RPMI8226 (cell line): ENCODE measurements at regions not wholly inside any gene's neighbourhood (a gene's known extent, or its start where the extent isn't known, plus 50 kb on each side); places are given as distances from the start of the nearest gene placed in this dataset.

ENCODE experiments used
- DNase-seq: peaks from one replicate; pipeline ENCODE4 v3.0.0-alpha.2; 2015

DNA sequence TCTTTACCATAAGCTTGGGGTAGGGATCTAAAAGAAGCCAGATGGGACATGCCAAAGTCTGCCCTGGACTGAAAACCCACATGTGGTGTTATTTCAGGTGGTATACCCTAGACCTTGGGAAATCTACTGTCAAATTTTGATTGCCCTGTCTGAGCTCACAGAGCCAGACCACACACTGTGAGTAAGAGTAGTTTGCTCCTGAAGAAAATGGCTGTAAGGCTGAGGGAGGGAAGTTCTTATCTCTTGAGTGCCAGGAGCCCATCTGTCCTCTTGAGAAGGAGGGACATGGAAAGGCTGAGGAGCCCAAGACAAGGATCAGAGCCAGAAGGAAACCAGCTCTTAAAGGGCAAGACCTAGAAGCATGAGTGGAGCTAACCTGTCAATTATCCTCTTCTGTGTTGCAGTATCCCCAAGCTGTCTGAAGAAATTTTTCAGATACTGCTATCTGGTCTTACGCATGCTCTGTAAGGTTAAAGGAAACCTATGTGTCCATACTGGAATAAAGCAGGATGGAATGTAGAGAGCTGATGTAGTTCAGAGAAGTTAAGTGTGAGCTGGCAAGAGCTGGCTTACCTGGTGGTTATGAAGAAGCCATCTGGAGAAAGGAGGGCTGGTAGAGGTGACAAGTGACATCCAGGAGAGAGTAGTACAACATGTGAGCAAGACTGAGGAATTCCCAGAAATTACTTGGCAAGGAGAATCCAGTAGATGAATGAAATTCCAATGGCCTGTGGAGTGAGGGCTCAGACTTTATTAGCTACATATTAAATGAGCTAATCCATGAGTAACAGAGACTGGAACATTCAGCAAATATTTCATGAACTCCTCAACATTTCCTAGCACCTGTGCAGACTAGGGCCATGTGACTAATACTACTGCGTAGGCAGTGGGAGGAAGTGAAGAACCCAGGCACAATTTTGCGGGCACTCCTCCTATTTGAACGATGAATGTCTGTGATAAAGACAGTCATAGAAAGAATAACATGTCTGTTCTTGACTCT is 389.1 kb upstream of the KIF2A start:
- peak; percentile 6 for DNase-seq

DNA sequence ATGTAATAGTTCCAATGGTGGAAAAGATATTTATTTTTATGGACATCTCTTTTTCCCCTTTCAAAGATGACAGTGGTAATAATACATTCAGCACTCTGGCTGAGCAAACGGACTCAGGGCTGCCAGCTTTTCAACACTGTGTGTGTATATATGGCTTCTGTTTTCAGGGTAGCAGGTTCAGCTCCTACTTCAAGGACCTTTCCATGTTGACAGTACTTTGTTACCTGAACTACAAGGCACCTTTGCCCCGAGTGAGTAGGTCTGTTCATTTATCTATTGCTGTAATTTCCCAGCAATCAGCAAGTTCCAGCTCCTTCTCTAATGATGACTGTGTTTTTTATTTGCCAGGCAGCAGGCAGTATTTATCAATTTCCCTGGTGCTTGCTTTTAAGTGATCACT is 387.4 kb upstream of the KIF2A start:
- DNase-seq, result no peak

GRCh38 chr5:61919920-61920319 is 386.1 kb upstream of the KIF2A start:
- no peak for DNase-seq

GRCh38 chr5:61924251-61924650 is 381.8 kb upstream of the KIF2A start:
- no peak for DNase-seq

GRCh38 chr5:61926911-61927310 is 379.1 kb upstream of the KIF2A start:
- DNase-seq, result no peak

- no peak for DNase-seq
Measured at GRCh38 chr5:61931236-61931635, 374.8 kb upstream of the KIF2A start.

DNA sequence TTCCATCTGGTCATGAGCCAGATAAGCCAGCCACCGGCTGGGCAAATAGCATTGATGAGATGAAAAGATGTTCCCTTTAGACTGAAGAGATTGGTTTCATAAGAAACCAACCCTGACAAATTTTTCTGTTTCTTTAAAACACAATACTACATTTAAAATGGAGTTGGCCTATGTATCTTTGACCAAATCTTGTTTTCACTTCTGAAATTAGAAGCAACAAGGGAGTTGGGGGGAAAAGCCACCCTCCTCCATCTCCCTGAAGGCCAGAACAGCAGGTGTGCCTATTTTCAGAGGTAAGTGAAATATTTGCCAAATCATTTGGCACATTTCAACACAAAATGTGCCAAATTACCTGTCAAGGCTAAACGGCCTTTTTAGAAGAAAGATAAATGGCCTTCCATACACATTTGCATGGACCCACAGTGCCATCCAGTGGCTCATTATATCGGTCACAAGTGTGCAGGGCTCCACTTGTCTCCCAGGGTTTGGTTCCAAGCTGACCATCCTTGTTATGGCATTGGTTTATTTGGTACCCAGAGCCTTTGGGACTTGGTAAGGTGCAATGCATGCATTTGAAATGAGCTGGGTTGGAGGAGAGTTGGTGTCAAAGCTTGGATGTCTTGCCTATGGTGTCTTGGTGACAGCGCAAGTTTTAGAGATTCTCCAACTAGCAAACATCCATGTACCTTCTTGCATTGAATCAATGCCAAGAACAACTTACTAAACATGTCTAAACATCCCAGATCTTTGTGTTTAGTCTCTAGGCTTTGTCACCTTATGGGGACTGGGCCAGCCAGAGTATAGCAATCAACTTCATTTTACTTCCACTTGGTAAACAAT is 372.0 kb upstream of the KIF2A start:
- peak; percentile 47 for DNase-seq

- no peak for DNase-seq
Measured at GRCh38 chr5:61941637-61942036, 364.4 kb upstream of the KIF2A start.

GRCh38 chr5:61942462-61943049 is 363.4 kb upstream of the KIF2A start:
- no peak for DNase-seq

- DNase-seq, result no peak
Measured at GRCh38 chr5:61943713-61944112, 362.3 kb upstream of the KIF2A start.

- no peak for DNase-seq
Measured at GRCh38 chr5:61948151-61948550, 357.9 kb upstream of the KIF2A start.

GRCh38 chr5:61949054-61949678 is 356.8 kb upstream of the KIF2A start:
- DNase-seq, result no peak

- DNase-seq, result no peak
Measured at GRCh38 chr5:61949679-61950435, 356.1 kb upstream of the KIF2A start.

DNA sequence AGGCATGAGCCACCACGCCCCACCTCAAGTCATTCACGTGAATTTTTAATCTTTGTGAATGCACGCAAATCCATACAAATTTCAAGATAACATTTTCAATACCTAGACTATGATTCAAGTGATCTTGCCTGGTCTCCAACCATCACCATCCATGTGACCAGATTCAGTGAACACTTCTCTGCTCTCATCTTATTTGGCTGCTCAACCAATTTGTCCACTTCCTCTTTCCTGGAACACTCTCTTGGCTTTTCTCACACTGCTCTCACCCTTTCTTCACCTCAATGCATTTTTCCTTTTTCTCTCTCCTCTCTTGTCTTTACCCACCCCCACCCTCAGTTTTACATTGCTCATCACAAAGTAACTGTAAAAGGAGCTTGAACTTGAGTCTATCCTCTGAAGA is 354.7 kb upstream of the KIF2A start:
- no peak for DNase-seq

GRCh38 chr5:61953913-61954312 is 352.1 kb upstream of the KIF2A start:
- DNase-seq, result no peak

- no peak for DNase-seq
Measured at GRCh38 chr5:61964201-61964600, 341.8 kb upstream of the KIF2A start.

GRCh38 chr5:61965069-61965468 is 340.9 kb upstream of the KIF2A start:
- no peak for DNase-seq

- no peak for DNase-seq
Measured at GRCh38 chr5:61965490-61965889, 340.5 kb upstream of the KIF2A start.

DNA sequence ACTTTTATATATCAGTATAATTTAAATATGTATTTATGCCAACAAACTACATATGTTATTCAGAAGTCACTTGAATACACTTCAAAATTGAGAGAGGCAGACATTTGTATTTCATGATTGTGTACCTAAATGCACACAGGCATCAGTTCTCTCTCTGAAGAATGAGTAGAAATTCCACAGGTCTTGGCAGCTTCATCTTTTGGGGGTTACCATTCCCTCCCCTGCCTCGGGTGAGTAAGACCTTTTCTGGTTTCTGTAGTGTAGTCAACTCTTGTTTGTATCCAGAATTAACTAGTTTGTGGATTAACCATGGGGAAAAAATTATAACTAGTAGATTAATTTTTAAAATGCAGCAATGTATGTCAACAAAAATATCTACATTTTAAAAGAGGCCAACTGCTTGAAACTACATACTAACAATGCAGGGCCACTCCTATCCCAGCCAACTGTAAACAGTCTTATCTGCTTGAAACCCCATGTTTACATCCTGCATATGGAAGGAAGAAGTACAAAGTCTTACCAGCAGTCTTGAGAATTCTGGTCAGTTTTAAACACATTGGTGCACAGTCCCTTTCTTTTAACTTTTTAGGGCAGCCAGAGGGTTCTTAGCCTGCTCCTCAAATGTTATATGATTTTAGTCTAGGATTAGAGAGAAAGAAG is 339.6 kb upstream of the KIF2A start:
- DNase-seq, result no peak

GRCh38 chr5:61966997-61967396 is 339.0 kb upstream of the KIF2A start:
- DNase-seq, result no peak

GRCh38 chr5:61967681-61968080 is 338.3 kb upstream of the KIF2A start:
- DNase-seq, result no peak

DNA sequence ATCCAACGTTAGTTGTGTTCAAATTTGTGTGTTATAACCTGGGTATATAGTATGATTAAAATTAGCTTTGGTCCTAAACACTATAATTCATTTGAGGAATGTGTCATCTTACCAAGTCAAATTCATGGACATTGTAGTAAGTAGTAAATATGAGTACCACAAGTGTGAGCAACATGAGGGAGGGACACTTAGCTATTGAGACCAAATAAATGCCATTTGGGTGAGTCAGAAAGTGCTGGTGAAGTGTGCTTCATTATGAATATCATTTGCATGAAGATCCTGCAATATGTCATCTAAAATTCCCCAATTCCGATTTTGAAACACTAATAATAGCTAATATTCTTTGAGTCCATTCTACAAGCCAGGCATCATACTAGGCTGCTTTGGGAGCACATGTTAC is 336.7 kb upstream of the KIF2A start:
- no peak for DNase-seq
